Keratinocyte (primary cell): ENCODE measurements at regions not wholly inside any gene's neighbourhood (a gene's known extent, or its start where the extent isn't known, plus 50 kb on each side); places are given as distances from the start of the nearest gene placed in this dataset.

Experiments used
- CTCF ChIP-seq, 3 experiments: IDR thresholded peaks in 1 of 3; conservative IDR thresholded peaks in 1 of 3; optimal IDR thresholded peaks in 1 of 3; 2 replicates in 2 of 3; 3 replicates in 1 of 3; pipeline versions ENCODE3 to v1.5.1; 2011; ENCODE audit warnings: low read length in 3 of 3, mild to moderate bottlenecking in 3 of 3, moderate library complexity in 2 of 3, control low read depth in 1 of 3, inconsistent platforms in 1 of 3; ENCODE audit not compliant: insufficient read depth in 2 of 3; ENCODE audit errors: extremely low read depth in 1 of 3
- EZH2 ChIP-seq: IDR thresholded peaks from one replicate; pipeline ENCODE4 v1.6.1; 2012; ENCODE audit warnings: inconsistent platforms, mild to moderate bottlenecking, low read length, moderate library complexity

- TF ChIP-seq CTCF (optimal IDR thresholded peaks at IDR 0.05 in 1 of 3, IDR thresholded peaks at IDR 0.05 in 1 of 3, conservative IDR thresholded peaks at IDR 0.05 in 1 of 3; ENCODE audit: extremely low read depth in 1 of 3, insufficient read depth in 2 of 3, low read length in 3 of 3), result no peak
- TF ChIP-seq EZH2, result no peak
These were observed 64.5 kb upstream of the SEMA6D start for GRCh38 chr15:47652844-47653243.
